Activated CD4-positive, alpha-beta T cell treated with anti-CD3 and anti-CD28 coated beads for 1 hour (primary cell): ENCODE measurements at regions not wholly inside any gene's neighbourhood (a gene's known extent, or its start where the extent isn't known, plus 50 kb on each side); places are given as distances from the start of the nearest gene placed in this dataset.

ENCODE experiments used
- DNase-seq: peaks from one replicate; pipeline ENCODE4 v3.0.0-alpha.2; 2020

GRCh38 chrX:5278908-5279307 is 949.8 kb downstream of the NLGN4X start:
- DNase-seq, result no peak

GRCh38 chrX:5265324-5265850 is 963.3 kb downstream of the NLGN4X start:
- no peak for DNase-seq

- DNase-seq, result no peak
Measured at GRCh38 chrX:5250106-5250505, 978.6 kb downstream of the NLGN4X start.

DNA sequence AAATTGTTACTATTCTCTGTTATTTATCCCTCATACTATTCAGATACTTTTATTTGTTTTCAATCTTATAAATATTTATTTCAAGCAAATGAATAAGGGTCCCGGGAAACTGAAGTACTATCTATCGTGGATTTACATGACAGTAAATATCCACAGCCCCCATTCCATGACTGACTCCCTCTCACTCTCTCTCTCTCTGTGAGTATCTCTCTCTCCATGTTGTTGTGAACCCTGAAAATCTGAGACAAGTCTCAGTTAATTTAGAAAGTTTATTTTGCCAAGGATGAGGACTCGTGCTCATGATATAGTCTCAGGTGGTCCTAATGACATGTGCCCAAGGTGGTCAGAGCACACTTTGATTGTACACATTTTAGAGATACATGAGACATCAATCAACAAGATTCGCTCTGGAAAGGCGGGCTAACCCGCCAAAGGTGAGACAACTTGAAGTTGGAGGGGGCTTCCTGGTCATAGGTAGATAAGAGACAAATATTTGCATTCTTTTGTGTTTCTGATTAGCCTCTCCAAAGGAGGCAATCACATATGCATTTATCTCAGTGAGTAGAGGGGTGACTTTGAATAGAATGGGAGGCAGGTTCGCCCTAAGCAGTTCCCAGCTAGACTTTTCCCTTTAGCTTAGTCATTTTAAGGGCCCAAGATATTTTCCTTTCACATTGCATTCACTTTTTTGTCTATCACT is 986.4 kb downstream of the NLGN4X start:
- DNase-seq, result no peak

DNA sequence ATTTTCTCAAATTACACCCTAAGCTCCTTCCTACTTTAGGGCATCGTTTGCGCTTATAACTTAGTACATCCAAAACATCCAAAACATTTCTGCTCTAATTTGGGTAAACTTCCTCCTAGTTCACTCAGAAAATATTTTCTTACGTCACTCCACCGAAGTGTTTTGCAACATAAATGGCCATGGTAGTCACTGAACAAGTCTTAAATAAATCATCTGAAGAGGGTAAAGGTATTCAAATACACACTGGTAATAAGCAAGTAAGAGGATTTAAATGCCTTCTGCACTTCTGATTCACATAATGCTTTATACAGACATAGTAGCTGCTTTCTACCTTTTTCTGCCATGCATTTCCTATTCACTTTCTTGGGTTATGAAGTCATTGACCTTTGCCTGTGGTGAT is 991.9 kb downstream of the NLGN4X start:
- DNase-seq, result no peak

DNA sequence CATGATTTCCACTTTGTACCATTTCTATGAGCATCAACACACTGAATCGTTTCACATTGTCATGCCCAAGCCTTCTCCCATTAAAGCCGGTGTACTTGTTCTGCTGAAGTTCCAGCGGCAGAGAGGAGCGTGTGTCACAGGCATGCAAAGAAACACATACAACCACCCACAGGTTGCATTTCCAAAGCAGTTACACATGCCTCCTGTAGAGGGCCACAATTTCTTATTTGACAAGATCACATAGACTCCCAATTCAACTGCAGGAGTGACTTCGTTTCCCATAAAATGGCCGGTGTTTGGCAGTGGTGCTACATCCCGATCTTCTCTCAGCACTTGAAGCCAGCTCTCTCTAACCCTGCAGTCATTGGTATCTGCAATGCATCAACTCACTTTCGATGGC is 992.6 kb downstream of the NLGN4X start:
- DNase-seq, result no peak

DNA sequence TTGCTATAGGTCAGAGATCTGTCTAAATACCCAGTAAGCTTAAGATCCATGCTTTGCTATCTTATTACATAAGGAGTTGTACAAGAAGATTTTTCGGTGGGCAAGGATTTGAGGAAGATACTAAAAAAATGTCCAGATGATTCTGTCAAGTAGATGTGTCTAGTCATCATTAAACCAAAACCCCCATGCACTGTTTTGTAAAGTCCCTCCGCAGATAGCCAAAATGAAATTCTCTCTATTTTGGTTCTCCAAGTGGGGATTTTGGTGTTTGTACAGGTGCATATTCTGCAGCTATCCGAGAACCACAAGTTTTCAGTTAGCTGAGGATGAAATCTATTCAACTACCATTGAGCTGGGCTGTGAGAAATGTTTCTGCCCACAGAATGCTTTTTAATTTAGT is 994.8 kb downstream of the NLGN4X start:
- DNase-seq, result no peak

- DNase-seq, result no peak
Measured at GRCh38 chrX:5220421-5220820, 1008.2 kb downstream of the NLGN4X start.

DNA sequence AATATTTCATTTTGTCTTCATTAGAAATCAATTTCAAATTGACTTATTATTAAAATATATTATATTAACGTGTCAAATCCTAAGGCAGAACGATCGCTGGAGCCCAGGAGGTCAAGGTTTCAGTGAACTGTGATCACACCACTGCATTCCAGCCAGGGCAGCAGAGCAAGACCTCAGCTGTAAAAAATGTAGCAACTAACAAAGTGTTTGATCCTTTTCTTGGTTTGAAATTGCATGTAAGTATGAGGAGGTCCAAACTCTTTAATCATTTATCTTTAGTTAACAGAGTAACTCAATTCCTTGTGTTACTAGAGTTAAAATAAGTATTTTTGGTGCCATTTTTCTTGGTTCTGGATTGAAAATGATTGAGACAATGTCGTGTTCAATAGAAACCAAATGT is 1033.9 kb downstream of the NLGN4X start:
- no peak for DNase-seq

- no peak for DNase-seq
Measured at GRCh38 chrX:5180135-5180741, 1048.4 kb downstream of the NLGN4X start.

- no peak for DNase-seq
Measured at GRCh38 chrX:5176766-5177165, 1051.9 kb downstream of the NLGN4X start.

DNA sequence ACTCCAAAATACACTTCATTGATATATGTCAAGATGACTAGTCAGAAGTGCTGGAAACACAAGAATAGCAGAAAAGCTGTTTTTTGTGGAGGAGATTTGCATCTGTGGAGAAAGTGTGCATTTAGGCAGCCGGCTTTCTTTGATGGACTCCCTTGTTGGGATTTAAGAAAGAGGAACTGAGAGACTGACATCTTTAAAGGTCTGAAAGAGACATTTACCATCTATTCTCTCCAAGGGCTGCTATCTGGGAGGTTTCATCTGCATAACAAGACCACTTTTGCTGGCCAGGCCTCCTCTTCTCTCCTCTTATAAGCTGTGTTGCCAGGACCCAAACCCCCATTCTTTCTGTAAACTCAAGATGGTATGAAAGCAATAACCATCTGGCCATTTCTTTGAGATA is 1065.0 kb downstream of the NLGN4X start:
- no peak for DNase-seq

- DNase-seq, result no peak
Measured at GRCh38 chrX:5155301-5155700, 1073.4 kb downstream of the NLGN4X start.

- no peak for DNase-seq
Measured at GRCh38 chrX:5145957-5146356, 1082.7 kb downstream of the NLGN4X start.

DNA sequence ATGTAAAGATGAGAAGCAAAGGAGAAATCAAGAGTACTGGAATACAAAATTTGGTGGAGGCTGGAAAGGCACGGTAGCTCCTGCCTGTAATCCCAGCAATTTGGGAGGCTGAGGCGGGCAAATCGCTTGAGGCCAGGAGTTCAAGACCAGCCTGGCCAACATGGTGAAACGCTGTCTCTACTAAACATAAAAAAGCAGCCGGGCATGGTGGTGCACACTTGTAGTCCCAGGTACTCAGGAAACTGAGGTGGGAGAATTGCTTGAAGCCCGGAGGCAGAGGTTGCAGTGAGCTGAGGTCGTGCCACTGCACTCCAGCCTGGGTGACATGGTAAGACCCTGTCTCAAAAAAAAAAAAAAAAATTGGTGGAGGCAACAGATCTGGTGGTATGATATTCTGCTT is 1086.0 kb downstream of the NLGN4X start:
- DNase-seq, result no peak

- no peak for DNase-seq
Measured at GRCh38 chrX:5122181-5122678, 1106.4 kb downstream of the NLGN4X start.

DNA sequence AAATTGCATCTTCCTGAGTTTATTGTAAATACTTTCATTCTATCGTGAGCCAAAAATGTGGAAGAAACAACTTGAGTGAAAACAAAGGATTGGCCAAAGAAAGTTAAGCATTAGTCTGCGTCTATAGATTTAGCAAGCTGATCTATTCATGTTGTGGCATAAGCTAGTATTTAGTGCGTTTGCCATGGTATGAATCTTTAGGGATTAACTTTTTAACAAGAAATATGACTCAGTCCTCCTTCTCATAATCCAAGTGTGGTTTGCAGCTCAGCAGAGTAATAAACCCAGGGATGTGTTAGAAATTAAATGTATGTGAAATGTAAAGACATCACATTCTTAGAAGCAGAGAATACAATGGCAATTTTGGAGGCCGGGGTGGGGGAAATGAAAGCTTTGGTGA is 1110.9 kb downstream of the NLGN4X start:
- no peak for DNase-seq

GRCh38 chrX:5113128-5113527 is 1115.5 kb downstream of the NLGN4X start:
- DNase-seq, result no peak

DNA sequence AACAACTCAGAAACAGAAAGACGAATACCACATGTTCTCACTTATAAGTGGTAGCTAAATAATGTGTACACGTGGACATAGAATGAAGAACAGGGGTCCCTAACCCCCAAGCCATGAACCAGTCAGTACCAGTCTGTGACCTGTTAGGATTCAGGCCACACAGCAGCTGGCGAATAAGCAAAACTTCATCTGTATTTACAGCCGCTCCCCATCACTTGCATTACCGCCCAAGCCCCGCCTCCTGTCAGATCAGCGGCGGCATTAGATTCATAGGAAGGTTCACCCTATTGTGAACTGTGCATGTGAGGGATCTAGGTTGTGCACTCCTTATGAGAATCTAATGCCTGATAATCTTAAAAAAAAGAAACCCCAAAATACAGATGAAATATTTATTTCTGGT is 1128.7 kb downstream of the NLGN4X start:
- no peak for DNase-seq

DNA sequence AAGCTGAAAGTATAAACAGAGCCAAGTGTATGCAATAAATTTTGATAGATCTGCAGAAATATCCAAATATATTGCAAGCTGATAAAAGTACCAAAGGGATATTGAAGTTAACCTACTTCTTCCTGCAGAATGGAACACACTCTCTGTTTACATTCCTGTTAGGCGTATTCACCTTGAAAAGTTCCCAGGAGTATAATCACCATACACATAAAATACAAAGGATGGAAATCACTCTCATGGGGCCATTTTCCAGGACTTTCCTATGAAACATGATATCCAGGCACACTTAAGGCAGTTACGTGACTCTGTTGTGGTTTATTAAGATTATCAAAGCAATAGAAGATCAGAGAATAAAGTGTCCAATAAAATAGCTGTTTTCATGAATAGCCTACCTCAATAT is 1142.3 kb downstream of the NLGN4X start:
- DNase-seq, result no peak

GRCh38 chrX:5084279-5084678 is 1144.4 kb downstream of the NLGN4X start:
- DNase-seq, result no peak

DNA sequence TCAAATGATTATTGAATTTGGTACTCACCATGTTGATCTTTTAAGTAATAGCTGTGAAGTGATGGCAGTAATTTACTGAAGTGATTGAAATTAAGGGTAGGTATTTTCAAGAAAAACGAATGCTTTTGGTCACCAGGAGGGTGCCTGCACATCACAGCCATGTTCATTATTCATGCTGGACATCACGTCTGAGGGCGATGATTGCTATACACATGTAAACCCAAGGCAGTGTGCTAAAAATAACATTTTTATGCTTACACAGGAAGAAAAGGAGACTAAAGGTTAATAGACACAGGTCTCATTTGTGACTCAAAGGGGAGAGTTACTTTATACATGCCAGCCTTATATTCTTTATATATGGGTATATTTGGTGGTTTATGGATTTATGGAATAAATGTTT is 1146.0 kb downstream of the NLGN4X start:
- DNase-seq, result no peak

GRCh38 chrX:5080791-5081190 is 1147.9 kb downstream of the NLGN4X start:
- no peak for DNase-seq

- DNase-seq, result no peak
Measured at GRCh38 chrX:5068550-5068949, 1160.1 kb downstream of the NLGN4X start.

DNA sequence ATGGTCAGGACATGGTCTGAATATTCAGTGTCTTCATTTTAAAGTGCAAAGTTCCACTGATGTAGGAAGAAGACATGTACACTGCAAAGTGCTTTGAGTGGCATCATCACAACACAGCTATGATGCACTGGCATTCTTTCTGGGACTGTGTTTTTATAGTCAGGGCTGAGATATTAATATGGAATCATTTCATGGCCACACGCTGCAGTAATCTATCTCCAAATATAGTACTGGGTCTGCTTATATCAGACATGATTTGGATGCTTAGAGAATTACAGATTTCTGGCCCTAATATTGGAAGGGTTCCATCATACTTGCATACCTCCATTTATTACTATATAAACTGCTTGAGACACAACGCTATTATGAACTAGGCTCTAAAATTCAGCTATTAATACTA is 1170.9 kb downstream of the NLGN4X start:
- no peak for DNase-seq
